CD4-positive, alpha-beta memory T cell (primary cell): ENCODE measurements at regions not wholly inside any gene's neighbourhood (a gene's known extent, or its start where the extent isn't known, plus 50 kb on each side); places are given as distances from the start of the nearest gene placed in this dataset.

Source experiments
- CTCF ChIA-PET: fragments of 350-600 bp; sonication (Branson Sonifier 250); formaldehyde crosslinking; loops from one replicate; lab custom pipeline; 2021; ENCODE audit warnings: inconsistent platforms; ENCODE audit not compliant: partially characterized antibody; lab: Charles Lee
- POLR2A ChIA-PET: fragments of 350-600 bp; sonication (Branson Sonifier 250); formaldehyde crosslinking; loops from one replicate; lab custom pipeline; 2021; ENCODE audit not compliant: partially characterized antibody; lab: Charles Lee
- DNase-seq, 5 donors: peaks; one replicate each; pipeline versions ENCODE4 v3.0.0 to v3.0.0-alpha.2; 2020 to 2022; ENCODE audit warnings: mixed read lengths in 1 of 5
- H3K27ac ChIP-seq: one replicate; pipeline ENCODE4 v1.7.0; 2013; ENCODE audit warnings: low read depth, low read length
- H3K27me3 ChIP-seq: 2 replicates; pipeline ENCODE4 v1.7.0; 2013; ENCODE audit warnings: mild to moderate bottlenecking, low read length, moderate library complexity; ENCODE audit not compliant: insufficient read depth
- H3K36me3 ChIP-seq: 2 replicates; pipeline ENCODE4 v1.7.0; 2013; ENCODE audit warnings: mild to moderate bottlenecking, low read length, moderate library complexity; ENCODE audit not compliant: insufficient read depth
- H3K4me1 ChIP-seq: 2 replicates; pipeline ENCODE4 v1.7.0; 2013; ENCODE audit warnings: mild to moderate bottlenecking, low read length, moderate library complexity; ENCODE audit not compliant: insufficient read depth
- H3K4me3 ChIP-seq, 2 donors: one replicate each; pipeline ENCODE4 v1.7.0; 2013; ENCODE audit warnings: low read length in 2 of 2, mild to moderate bottlenecking in 1 of 2
- H3K9me3 ChIP-seq, 2 donors: one replicate each; pipeline ENCODE4 v1.7.0; 2013; ENCODE audit warnings: low read length in 2 of 2, control low read depth in 1 of 2; ENCODE audit not compliant: control insufficient read depth in 1 of 2
- H3K27ac Mint-ChIP-seq, 7 donors: one replicate each; pipeline ENCODE4 v1.8.0; 2020 to 2021; ENCODE audit warnings: mixed read lengths in 7 of 7, mild to moderate bottlenecking in 6 of 7, inconsistent platforms in 3 of 7, moderate library complexity in 3 of 7
- H3K27me3 Mint-ChIP-seq, 2 donors: one replicate each; pipeline ENCODE4 v1.8.0; 2020 to 2021; ENCODE audit warnings: mixed read lengths in 2 of 2
- H3K36me3 Mint-ChIP-seq, 2 donors: one replicate each; pipeline ENCODE4 v1.8.0; 2020 to 2021; ENCODE audit warnings: mixed read lengths in 2 of 2, inconsistent platforms in 1 of 2, mild to moderate bottlenecking in 1 of 2
- H3K4me1 Mint-ChIP-seq, 4 donors: one replicate each; pipeline ENCODE4 v1.8.0; 2020 to 2021; ENCODE audit warnings: mixed read lengths in 4 of 4, mild to moderate bottlenecking in 1 of 4
- H3K4me3 Mint-ChIP-seq, 8 donors: one replicate each; pipeline ENCODE4 v1.8.0; 2020 to 2021; ENCODE audit warnings: mixed read lengths in 8 of 8, mild to moderate bottlenecking in 7 of 8, moderate library complexity in 6 of 8, inconsistent platforms in 3 of 8
- H3K9me3 Mint-ChIP-seq, 8 donors: one replicate each; pipeline ENCODE4 v1.8.0; 2020 to 2021; ENCODE audit warnings: mixed read lengths in 8 of 8, mild to moderate bottlenecking in 5 of 8, inconsistent platforms in 3 of 8, moderate library complexity in 1 of 8
- intact Hi-C: fragments of 100-400 bp; cut with micrococcal nuclease; formaldehyde crosslinking; loops from one replicate; pipeline ENCODE4 v1.15.1; 2023

- Mint-ChIP-seq H3K4me3 (no peak overlapping the region), H3K27me3 (no peaks in the 10 kb centered on the region), H3K36me3 (no peaks in the 10 kb centered on the region), H3K27ac (no peak overlapping the region), H3K4me1 (no peaks in the 10 kb centered on the region), H3K9me3 (peaks cover 0 to 12% (median 3%) of the 10 kb centered on the region in 8 donors)
- ChIA-PET POLR2A (no interaction called here), CTCF (no interaction called here)
- H3K9me3 ChIP-seq: no peaks in the 10 kb centered on the region
- H3K4me1 ChIP-seq: no peaks in the 10 kb centered on the region
- no peaks in the 10 kb centered on the region for H3K27me3 ChIP-seq
- DNase-seq: no peak
- intact Hi-C loops: no loop called here
- H3K27ac ChIP-seq: no peak overlapping the region
- H3K4me3 ChIP-seq: no peak overlapping the region
- no peaks in the 10 kb centered on the region for H3K36me3 ChIP-seq
Measured at GRCh38 chr6:113103634-113104361, 753.3 kb upstream of the MARCKS start.

- Mint-ChIP-seq H3K4me1 (no peaks in the 10 kb centered on the region), H3K27me3 (no peaks in the 10 kb centered on the region), H3K9me3 (peaks cover 0 to 11% (median 3%) of the 10 kb centered on the region in 8 donors), H3K4me3 (no peak overlapping the region), H3K27ac (no peak overlapping the region), H3K36me3 (no peaks in the 10 kb centered on the region)
- Histone ChIP-seq H3K4me1 (no peaks in the 10 kb centered on the region), H3K4me3 (no peak overlapping the region), H3K27me3 (no peaks in the 10 kb centered on the region), H3K27ac (no peak overlapping the region), H3K36me3 (no peaks in the 10 kb centered on the region), H3K9me3 (no peaks in the 10 kb centered on the region)
- CTCF ChIA-PET: no interaction called here
- intact Hi-C loops: no loop called here
- POLR2A ChIA-PET: no interaction called here
- no peak for DNase-seq
Measured at GRCh38 chr6:113104541-113104940, 752.6 kb upstream of the MARCKS start.

GRCh38 chr6:113104951-113105350 is 752.2 kb upstream of the MARCKS start:
- no peaks in the 10 kb centered on the region for H3K4me1 ChIP-seq
- Mint-ChIP-seq H3K4me1 (no peaks in the 10 kb centered on the region), H3K4me3 (no peak overlapping the region), H3K27me3 (no peaks in the 10 kb centered on the region), H3K9me3 (peaks cover 0 to 6% (median 3%) of the 10 kb centered on the region in 8 donors), H3K27ac (no peak overlapping the region), H3K36me3 (no peaks in the 10 kb centered on the region)
- no peak for DNase-seq
- no peak overlapping the region for H3K4me3 ChIP-seq
- H3K27ac ChIP-seq: no peak overlapping the region
- H3K36me3 ChIP-seq: no peaks in the 10 kb centered on the region
- ChIA-PET POLR2A (no interaction called here), CTCF (no interaction called here)
- intact Hi-C loops: no loop called here
- H3K27me3 ChIP-seq: no peaks in the 10 kb centered on the region
- H3K9me3 ChIP-seq: no peaks in the 10 kb centered on the region

- H3K4me1 ChIP-seq: no peaks in the 10 kb centered on the region
Measured at GRCh38 chr6:113110211-113110610, 746.9 kb upstream of the MARCKS start.

GRCh38 chr6:113111550-113111949 is 745.6 kb upstream of the MARCKS start:
- Mint-ChIP-seq H3K9me3 (peaks cover 4 to 15% (median 11%) of the 10 kb centered on the region in 8 donors), H3K4me3 (no peak overlapping the region), H3K4me1 (no peaks in the 10 kb centered on the region), H3K27me3 (no peaks in the 10 kb centered on the region), H3K27ac (no peak overlapping the region), H3K36me3 (no peaks in the 10 kb centered on the region)
- DNase-seq: no peak
- H3K4me3 ChIP-seq: no peak overlapping the region
- ChIA-PET POLR2A (no interaction called here), CTCF (no interaction called here)
- no peaks in the 10 kb centered on the region for H3K4me1 ChIP-seq
- intact Hi-C loops: no loop called here
- H3K27ac ChIP-seq: no peak overlapping the region
- no peaks in the 10 kb centered on the region for H3K27me3 ChIP-seq
- no peaks in the 10 kb centered on the region for H3K36me3 ChIP-seq
- H3K9me3 ChIP-seq: no peaks in the 10 kb centered on the region

More at GRCh38 chr6:113110211-113110610, 746.9 kb upstream of the MARCKS start:
- no peaks in the 10 kb centered on the region for H3K27me3 Mint-ChIP-seq
- no peak overlapping the region for H3K4me3 Mint-ChIP-seq
- no peaks in the 10 kb centered on the region for H3K4me1 Mint-ChIP-seq
- no peaks in the 10 kb centered on the region for H3K36me3 Mint-ChIP-seq
- intact Hi-C loops: no loop called here
- Histone ChIP-seq H3K9me3 (no peaks in the 10 kb centered on the region), H3K27ac (no peak overlapping the region), H3K36me3 (no peaks in the 10 kb centered on the region), H3K27me3 (no peaks in the 10 kb centered on the region), H3K4me3 (no peak overlapping the region)
- POLR2A ChIA-PET: no interaction called here
- peaks cover 3 to 16% (median 10%) of the 10 kb centered on the region in 8 donors for H3K9me3 Mint-ChIP-seq
- DNase-seq: no peak
- CTCF ChIA-PET: no interaction called here
- H3K27ac Mint-ChIP-seq: no peak overlapping the region

- no peak overlapping the region for H3K4me3 ChIP-seq
- H3K4me1 ChIP-seq: no peaks in the 10 kb centered on the region
- no peak for DNase-seq
- H3K4me1 Mint-ChIP-seq: no peaks in the 10 kb centered on the region
- H3K4me3 Mint-ChIP-seq: no peak overlapping the region
- H3K36me3 ChIP-seq: no peaks in the 10 kb centered on the region
- ChIA-PET CTCF (no interaction called here), POLR2A (no interaction called here)
- intact Hi-C loops: no loop called here
- H3K27me3 Mint-ChIP-seq: no peaks in the 10 kb centered on the region
- H3K9me3 ChIP-seq: no peaks in the 10 kb centered on the region
- no peaks in the 10 kb centered on the region for H3K27me3 ChIP-seq
- no peak overlapping the region for H3K27ac ChIP-seq
- H3K36me3 Mint-ChIP-seq: no peaks in the 10 kb centered on the region
- peaks cover 4 to 15% (median 11%) of the 10 kb centered on the region in 8 donors for H3K9me3 Mint-ChIP-seq
- no peak overlapping the region for H3K27ac Mint-ChIP-seq
Measured at GRCh38 chr6:113112086-113112485, 745.1 kb upstream of the MARCKS start.

GRCh38 chr6:113115196-113115595 is 741.9 kb upstream of the MARCKS start:
- no peaks in the 10 kb centered on the region for H3K4me1 ChIP-seq
- Mint-ChIP-seq H3K27ac (no peak overlapping the region), H3K36me3 (no peaks in the 10 kb centered on the region), H3K4me1 (no peaks in the 10 kb centered on the region), H3K9me3 (peaks cover 4 to 23% (median 10%) of the 10 kb centered on the region in 8 donors), H3K27me3 (no peaks in the 10 kb centered on the region), H3K4me3 (no peak overlapping the region)
- H3K27ac ChIP-seq: no peak overlapping the region
- POLR2A ChIA-PET: no interaction called here
- no peaks in the 10 kb centered on the region for H3K9me3 ChIP-seq
- H3K4me3 ChIP-seq: no peak overlapping the region
- H3K27me3 ChIP-seq: no peaks in the 10 kb centered on the region
- no peaks in the 10 kb centered on the region for H3K36me3 ChIP-seq
- intact Hi-C loops: no loop called here
- CTCF ChIA-PET: no interaction called here
- DNase-seq: no peak
